Choroid plexus epithelial cell (primary cell): ENCODE measurements at regions not wholly inside any gene's neighbourhood (a gene's known extent, or its start where the extent isn't known, plus 50 kb on each side); places are given as distances from the start of the nearest gene placed in this dataset.
"Not testable (repeated sequence)": the region's sequence is repeated elsewhere in the genome, so short reads cannot be mapped to it uniquely, and the experiment has no call there.

Experiments
- DNase-seq: peaks from one replicate; pipeline ENCODE4 v3.0.0-alpha.2; 2010; ENCODE audit warnings: low read depth
- H3K4me3 ChIP-seq: 2 replicates; pipeline ENCODE4 v1.5.1; 2011; ENCODE audit warnings: low read depth, mild to moderate bottlenecking, control low read depth, low read length, moderate library complexity
- TF ChIP-seq, protein P1 (sequence below): conservative IDR thresholded peaks from 2 replicates; pipeline ENCODE4 v1.5.1; 2011; ENCODE audit warnings: low read depth, mild to moderate bottlenecking, control low read depth, inconsistent platforms, low read length, moderate library complexity

DNA sequence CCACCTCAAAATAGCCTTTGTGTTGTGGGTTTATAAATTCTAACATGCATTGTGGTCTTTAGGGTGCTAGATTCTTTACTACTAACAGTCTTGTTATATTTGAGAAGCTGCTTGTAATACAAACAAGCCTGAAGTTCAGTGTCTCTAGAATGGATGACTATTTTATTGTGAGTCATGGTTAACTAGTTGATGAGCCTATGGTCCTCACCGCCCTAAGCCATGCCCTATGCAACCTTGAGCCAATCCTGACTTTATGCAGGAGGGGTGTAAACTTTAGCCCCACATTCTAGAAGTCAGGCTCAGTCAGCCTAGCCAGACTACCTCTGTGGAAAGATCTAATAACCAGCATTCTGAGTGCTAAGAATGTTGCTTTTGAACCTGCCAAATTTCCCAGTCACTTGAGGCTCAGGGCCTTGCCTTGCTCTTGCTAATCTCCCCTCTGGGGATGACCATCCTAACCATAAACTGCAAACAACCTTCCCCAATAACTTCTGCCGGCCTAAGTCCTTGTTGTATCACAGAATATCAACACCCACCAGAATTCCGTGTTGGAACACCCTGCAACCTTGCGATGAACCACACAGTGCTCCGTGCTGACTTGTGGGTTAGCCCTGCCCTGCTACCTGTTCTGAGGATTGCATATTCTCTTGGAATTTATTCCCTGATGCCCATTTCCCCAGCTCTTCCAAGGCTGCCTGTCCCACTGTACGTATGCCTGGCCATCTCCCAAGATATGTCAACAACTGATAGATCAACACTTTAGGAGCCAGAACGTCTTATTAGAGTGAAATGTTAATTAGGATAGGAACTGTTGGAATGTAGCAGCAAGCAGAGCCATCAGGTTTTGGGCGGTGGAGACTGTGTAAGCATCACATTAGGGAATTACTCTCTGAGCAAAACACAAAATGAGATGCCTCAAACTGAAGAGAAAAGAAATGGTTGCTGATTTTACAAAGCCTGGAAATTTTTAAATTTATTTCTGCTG, 71.7 kb upstream of the CEP85L start:
- TF ChIP-seq, protein P1, sequence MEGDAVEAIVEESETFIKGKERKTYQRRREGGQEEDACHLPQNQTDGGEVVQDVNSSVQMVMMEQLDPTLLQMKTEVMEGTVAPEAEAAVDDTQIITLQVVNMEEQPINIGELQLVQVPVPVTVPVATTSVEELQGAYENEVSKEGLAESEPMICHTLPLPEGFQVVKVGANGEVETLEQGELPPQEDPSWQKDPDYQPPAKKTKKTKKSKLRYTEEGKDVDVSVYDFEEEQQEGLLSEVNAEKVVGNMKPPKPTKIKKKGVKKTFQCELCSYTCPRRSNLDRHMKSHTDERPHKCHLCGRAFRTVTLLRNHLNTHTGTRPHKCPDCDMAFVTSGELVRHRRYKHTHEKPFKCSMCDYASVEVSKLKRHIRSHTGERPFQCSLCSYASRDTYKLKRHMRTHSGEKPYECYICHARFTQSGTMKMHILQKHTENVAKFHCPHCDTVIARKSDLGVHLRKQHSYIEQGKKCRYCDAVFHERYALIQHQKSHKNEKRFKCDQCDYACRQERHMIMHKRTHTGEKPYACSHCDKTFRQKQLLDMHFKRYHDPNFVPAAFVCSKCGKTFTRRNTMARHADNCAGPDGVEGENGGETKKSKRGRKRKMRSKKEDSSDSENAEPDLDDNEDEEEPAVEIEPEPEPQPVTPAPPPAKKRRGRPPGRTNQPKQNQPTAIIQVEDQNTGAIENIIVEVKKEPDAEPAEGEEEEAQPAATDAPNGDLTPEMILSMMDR = no peak
- DNase-seq = no peak
- H3K4me3 ChIP-seq = no peak overlapping the region

DNA sequence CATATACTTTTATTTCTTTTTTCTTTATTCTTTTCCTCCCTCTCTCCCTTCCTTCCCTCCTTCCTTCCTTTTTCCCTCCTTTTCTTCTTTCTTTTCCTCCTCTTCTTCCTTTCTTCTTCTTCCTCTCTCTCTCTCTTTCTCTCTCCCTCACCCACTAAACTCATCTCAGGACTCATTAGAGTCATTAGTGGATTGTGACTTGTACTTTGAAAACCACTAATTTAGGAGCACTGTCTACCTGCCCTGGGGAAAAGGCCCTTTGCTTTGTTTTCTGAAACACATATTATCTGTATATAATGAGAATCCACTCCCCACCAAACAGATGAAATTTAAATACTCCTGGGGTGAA, 68.7 kb upstream of the CEP85L start:
- H3K4me3 ChIP-seq = no peak overlapping the region
- no peak for DNase-seq
- TF ChIP-seq, protein P1 = no peak

DNA sequence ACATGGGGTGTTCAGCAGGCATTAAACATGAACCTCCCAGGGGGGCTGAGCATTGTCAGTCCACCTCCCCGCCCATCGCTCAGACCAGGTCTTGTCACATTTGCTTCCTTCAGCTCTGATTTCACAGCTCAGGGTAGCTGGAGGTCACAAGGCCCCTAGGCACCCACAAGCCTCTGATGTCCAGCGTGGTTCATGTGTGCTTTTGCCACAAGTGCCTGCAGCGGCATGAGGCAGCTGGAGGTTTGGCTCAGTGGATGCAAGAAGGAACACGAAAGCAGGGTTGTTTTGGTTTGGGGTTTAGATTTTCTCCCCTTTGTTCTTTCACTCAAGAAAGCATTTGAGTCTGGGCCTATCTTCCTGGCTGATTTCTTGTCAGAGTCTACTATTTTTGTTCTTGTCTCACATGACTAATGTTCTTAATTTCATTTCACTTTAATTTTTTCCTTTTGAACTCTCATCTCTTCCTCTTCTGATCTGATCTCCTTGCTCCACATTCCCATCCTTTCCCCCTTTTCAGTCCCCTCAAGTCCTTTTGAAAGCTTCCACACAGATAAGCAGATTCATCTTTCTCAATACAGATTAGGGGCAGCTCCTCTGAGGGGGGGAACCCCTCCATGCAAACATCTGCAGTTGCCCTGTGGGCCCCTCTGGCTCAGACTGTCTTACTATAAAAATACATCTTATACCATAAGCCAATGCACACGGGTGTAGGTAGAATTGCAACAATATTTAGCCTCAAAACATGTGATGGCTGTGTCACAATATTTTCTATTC, 68.1 kb upstream of the CEP85L start:
- no peak for DNase-seq
- TF ChIP-seq, protein P1 = no peak
- H3K4me3 ChIP-seq = no peak overlapping the region

DNA sequence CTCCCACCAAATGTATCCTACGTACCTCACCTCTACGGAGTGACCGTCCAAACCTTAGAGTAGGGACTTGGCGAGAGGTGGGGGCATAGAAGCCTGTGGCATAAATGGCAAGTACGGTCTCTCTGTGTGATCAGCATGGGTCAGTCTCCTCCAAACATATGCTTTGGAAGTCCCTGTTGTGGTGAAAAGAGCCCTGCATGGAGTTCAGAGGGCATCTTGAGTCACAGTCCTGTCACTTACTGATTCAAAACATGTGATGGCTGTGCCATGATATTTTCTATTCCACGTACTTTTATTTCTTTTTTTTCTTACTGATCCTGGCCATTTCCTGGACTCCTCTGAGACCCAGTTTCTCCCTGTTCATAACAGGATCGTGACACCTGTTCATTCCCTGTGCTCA, 67.5 kb upstream of the CEP85L start:
- no peak for DNase-seq
- TF ChIP-seq, protein P1 = no peak
- no peak overlapping the region for H3K4me3 ChIP-seq

DNA sequence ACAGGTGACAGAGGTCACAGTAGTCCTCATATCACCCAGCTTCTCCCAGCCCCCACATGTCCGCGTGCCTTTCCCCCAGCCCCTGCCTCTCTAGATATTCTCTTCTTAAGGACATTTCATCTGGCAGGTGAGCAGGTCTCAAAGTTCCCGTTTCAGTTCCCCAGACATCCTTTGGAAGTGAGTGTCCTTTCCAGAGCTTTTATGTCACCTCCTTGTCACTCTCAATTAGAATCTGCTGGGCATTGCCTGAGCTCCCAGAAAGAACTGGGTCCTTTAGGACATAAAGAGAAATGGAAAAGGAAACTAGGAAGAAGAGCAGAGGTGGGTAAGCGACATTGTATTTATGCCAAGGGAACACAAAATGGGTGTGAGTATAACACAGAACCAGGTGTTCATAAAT, 66.9 kb upstream of the CEP85L start:
- TF ChIP-seq, protein P1 = no peak
- DNase-seq = no peak

DNA sequence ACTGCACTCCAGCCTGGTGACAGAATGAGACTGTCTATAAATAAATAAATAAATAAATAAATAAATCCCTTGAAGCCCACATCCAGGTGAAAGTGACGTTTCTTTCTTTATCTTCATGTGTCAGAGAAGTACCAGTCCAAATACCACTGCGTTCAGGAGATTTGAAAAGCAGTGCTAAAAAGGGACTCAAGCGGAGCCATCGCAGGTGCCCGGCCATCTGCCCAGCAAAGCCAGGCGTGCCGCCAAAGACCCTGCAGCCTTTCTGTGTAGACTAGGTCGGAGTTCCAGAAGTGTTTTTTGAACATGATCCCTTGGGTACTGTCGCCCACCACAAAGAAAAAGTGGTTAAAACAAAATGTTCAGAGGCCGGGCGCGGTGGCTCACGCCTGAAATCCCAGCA, 65.7 kb upstream of the CEP85L start:
- H3K4me3 ChIP-seq = no peak overlapping the region
- DNase-seq = no peak
- TF ChIP-seq, protein P1 = no peak

More for the DNA sequence above, 66.9 kb upstream of the CEP85L start:
- H3K4me3 ChIP-seq = no peak overlapping the region

DNA sequence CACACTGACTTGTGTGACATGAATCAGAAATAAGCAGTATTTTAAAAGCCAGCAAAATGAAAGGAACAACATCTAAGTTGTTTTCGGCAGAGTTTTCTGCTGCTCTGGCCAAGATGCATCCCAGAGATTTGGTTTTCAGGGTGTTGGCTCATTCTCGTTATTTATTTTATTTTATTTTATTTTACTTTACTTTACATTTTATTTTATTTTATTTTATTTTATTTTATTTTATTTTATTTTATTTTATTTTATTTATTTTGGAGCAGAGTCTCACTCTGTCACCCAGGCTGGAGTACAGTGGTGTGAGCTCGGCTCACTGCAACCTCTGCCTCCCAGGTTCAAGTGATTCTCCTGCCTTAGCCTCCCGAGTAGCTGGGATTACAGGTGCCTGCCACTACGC, 64.5 kb upstream of the CEP85L start:
- DNase-seq, H3K4me3 ChIP-seq: not testable (repeated sequence)
